ENCODE measurements at regions not wholly inside any gene's neighbourhood (a gene's known extent, or its start where the extent isn't known, plus 50 kb on each side); places are given as distances from the start of the nearest gene placed in this dataset.

DNA sequence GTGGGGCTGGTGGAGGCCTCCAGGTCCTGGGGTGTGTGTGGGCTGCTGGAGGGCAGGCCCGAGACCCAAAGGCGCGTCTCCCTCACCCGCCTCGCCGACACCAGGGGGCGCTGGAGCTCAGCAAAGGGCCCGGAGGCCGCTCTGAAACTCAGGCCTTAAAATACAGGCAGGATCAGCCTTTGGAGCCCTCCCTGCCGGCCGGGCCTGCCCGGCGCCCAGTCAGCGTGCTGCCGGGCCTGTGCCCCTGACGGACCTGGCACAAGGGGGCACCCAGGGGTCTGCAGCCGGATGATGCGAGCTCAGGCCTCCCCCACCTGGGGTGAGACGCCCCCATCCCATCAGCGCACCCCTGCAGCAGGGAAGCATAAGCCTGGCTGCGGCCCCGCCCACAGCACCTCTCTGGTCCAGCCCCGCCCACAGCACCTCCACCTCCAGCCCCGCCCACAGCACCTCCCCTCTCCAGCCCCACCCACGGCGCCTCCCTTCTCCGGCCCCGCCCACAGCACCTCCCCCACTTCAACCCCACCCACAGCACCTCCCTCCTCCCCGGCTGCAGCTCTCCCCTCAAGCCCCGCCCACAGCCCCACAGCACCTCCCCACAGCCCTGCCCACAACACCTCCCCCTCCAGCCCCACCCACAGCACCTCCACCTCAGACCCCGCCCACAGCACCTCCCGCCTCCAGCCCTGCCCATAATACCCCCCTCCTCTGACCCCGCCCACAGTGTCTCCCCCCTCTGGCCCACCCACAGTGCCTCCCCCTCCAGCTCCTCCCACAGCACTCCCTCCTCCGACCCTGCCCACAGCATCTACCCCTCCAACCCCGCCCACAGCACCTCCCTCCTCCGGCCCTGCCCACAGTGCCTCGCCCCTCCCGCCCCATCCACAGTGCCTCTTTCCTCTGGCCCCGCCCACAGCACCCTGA, 92.8 kb upstream of the OTOS start:
- Histone ChIP-seq H3K9me3 (ENCODE audit: low read length) (no peaks in the 10 kb centered on the region; the same call in 1 of the 2 replicates), H2AFZ (ENCODE audit: low read length) (no peak overlapping the region), H3K9me2 (replicated peaks; ENCODE audit: insufficient read depth, low read length) (no peaks in the 10 kb centered on the region), H4K20me1 (ENCODE audit: insufficient read depth, low read depth, low read length) (no peaks in the 10 kb centered on the region), H3K9ac (ENCODE audit: low read length) (no peak overlapping the region), H3K27me3 (ENCODE audit: low read length) (no peaks in the 10 kb centered on the region; the same call in 1 of the 2 replicates), H3K4me3 (ENCODE audit: low read length) (no peak overlapping the region), H3K27ac (ENCODE audit: low read length) (no peak overlapping the region), H3K79me2 (ENCODE audit: low read length) (no peaks in the 10 kb centered on the region), H3K4me1 (ENCODE audit: low read length) (no peaks in the 10 kb centered on the region), H3K36me3 (ENCODE audit: insufficient read depth, low read length) (no peaks in the 10 kb centered on the region), H3K4me2 (ENCODE audit: low read depth, low read length, poor library complexity, severe bottlenecking) (no peak overlapping the region)
- DNase-seq, result peak; percentile 93

DNA sequence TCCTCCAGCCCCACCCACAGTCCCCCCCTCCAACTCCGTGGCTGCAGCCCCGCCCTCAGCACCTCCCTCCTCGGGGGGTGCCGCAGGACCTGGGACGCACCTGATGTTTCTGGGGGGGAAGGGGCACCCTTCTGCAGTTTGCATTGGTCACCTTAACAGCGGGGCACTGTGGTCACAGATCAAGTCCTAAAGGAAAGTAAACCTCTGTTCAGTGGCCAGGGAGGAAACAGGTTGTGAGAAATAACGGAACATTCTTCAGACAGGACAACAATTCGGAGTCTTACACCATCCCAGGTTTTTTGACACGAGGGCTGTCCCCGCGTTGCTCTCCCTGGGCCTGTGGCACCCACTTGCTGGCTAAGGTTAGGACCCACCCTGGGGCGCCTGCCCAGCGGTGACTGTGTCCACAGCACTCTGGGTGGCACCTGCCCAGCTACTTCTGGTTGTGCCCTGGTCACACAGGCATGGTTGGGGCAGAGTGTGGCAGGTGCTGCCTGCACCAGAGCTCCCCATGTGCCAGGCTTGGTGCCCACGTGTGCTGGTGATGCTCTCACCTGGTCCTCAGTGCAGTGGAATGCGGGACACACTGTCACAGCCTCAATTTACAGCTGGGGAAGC, 93.5 kb upstream of the OTOS start:
- H3K9me2 ChIP-seq (replicated peaks; ENCODE audit: insufficient read depth, low read length), result no peaks in the 10 kb centered on the region
- no peak overlapping the region for H3K27ac ChIP-seq (ENCODE audit: low read length)
- H3K4me2 ChIP-seq (ENCODE audit: low read depth, low read length, poor library complexity, severe bottlenecking), result no peak overlapping the region
- no peak for DNase-seq
- no peaks in the 10 kb centered on the region; the same call in 1 of the 2 replicates for H3K27me3 ChIP-seq (ENCODE audit: low read length)
- H2AFZ ChIP-seq (ENCODE audit: low read length), result no peak overlapping the region
- no peaks in the 10 kb centered on the region for H4K20me1 ChIP-seq (ENCODE audit: insufficient read depth, low read depth, low read length)
- H3K36me3 ChIP-seq (ENCODE audit: insufficient read depth, low read length), result no peaks in the 10 kb centered on the region
- no peak overlapping the region for H3K9ac ChIP-seq (ENCODE audit: low read length)
- no peaks in the 10 kb centered on the region; the same call in 1 of the 2 replicates for H3K9me3 ChIP-seq (ENCODE audit: low read length)
- no peak overlapping the region for H3K4me3 ChIP-seq (ENCODE audit: low read length)
- no peaks in the 10 kb centered on the region for H3K79me2 ChIP-seq (ENCODE audit: low read length)
- H3K4me1 ChIP-seq (ENCODE audit: low read length), result no peaks in the 10 kb centered on the region

DNA sequence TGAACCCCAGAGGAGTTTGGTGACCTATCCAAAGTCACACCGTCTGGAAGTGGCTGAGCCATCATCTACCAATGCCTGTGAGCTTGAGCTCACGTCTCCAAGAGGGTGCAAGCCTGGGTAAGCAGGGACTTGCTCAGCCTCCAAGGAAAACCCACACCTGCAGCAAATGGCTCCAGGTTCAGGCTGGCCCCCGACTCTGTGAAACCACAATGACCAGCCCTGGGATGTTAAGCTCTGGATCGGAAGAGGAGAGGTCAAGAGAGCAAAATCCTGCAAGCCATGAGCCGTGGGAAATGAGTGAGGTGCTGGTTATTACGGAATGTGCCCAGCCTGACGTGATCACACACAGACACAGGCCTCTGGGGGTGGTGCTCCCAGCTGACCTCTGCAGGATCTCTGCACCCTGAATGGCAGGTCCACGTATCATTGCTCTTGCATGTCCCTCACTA, 94.1 kb upstream of the OTOS start:
- no peak overlapping the region for H2AFZ ChIP-seq (ENCODE audit: low read length)
- H3K4me2 ChIP-seq (ENCODE audit: low read depth, low read length, poor library complexity, severe bottlenecking), result no peak overlapping the region
- H3K36me3 ChIP-seq (ENCODE audit: insufficient read depth, low read length), result no peaks in the 10 kb centered on the region
- H3K9me3 ChIP-seq (ENCODE audit: low read length), result no peaks in the 10 kb centered on the region
- no peak overlapping the region for H3K9ac ChIP-seq (ENCODE audit: low read length)
- H3K27me3 ChIP-seq (ENCODE audit: low read length), result no peaks in the 10 kb centered on the region; the same call in 1 of the 2 replicates
- no peaks in the 10 kb centered on the region for H3K4me1 ChIP-seq (ENCODE audit: low read length)
- H3K9me2 ChIP-seq (replicated peaks; ENCODE audit: insufficient read depth, low read length), result no peaks in the 10 kb centered on the region
- no peaks in the 10 kb centered on the region for H3K79me2 ChIP-seq (ENCODE audit: low read length)
- DNase-seq, result no peak
- H3K4me3 ChIP-seq (ENCODE audit: low read length), result no peak overlapping the region
- no peaks in the 10 kb centered on the region for H4K20me1 ChIP-seq (ENCODE audit: insufficient read depth, low read depth, low read length)
- no peak overlapping the region for H3K27ac ChIP-seq (ENCODE audit: low read length)

DNA sequence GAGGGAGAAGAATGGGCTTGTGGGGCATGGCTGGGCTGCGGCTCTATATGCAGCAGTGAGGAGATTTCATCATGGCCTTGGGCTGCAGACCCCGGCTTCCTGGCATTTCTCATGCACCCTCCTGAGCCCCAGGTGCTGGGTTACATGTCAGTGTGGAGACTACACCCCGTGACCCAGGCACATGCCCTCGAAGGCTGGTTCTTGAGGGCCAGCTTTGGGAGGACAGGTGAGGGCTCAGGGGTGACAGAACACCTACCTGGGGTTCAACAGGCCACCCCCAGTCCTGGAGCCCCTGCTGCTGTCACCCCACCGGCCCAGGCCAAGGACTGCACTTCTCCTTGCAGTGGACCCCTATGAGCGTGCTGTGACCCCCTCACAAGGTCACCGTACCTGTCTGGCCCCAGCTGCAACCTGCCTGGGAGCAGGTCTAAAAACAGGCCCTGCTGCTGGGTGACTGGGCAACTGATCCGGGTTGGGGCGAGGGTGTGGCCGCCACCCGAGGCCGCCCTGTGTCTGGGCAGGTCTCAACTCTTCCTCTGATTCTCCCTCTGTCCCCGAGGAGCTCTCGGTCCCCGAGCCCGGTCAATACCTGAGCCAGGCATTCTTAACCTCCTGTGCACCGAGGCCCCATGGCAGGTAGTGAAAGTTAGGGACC, 94.8 kb upstream of the OTOS start:
- Histone ChIP-seq H3K4me2 (ENCODE audit: low read depth, low read length, poor library complexity, severe bottlenecking) (no peak overlapping the region), H3K4me3 (ENCODE audit: low read length) (no peak overlapping the region), H3K79me2 (ENCODE audit: low read length) (no peaks in the 10 kb centered on the region), H3K9ac (ENCODE audit: low read length) (no peak overlapping the region), H3K9me2 (replicated peaks; ENCODE audit: insufficient read depth, low read length) (no peaks in the 10 kb centered on the region), H3K36me3 (ENCODE audit: insufficient read depth, low read length) (no peaks in the 10 kb centered on the region), H3K27me3 (ENCODE audit: low read length) (no peaks in the 10 kb centered on the region), H3K9me3 (ENCODE audit: low read length) (no peaks in the 10 kb centered on the region), H3K27ac (ENCODE audit: low read length) (no peak overlapping the region), H3K4me1 (ENCODE audit: low read length) (no peaks in the 10 kb centered on the region), H4K20me1 (ENCODE audit: insufficient read depth, low read depth, low read length) (no peaks in the 10 kb centered on the region), H2AFZ (ENCODE audit: low read length) (no peak overlapping the region)
- DNase-seq, result no peak

DNA sequence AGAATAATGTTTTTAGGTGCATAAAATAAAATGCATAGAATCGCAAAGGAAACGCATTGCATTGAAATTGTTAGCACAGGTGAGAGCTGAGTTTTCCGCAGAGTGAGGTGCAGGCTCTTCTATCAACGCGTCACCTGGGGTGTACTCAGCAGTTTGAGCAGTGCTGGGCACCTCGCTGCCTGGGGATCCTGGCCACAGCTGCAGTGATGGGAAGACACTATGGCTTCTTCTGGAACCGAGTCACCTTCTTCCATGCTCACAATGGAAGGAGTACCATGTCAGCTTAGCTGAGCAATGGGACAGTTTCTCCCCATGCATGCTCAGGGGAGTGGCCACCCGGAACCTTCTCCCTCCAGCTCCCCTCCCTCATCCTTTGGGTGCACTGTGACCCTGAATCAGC, 95.4 kb upstream of the OTOS start:
- H3K36me3 ChIP-seq (ENCODE audit: insufficient read depth, low read length), result no peaks in the 10 kb centered on the region
- H2AFZ ChIP-seq (ENCODE audit: low read length), result no peak overlapping the region
- H3K4me1 ChIP-seq (ENCODE audit: low read length), result no peaks in the 10 kb centered on the region
- H3K9ac ChIP-seq (ENCODE audit: low read length), result no peak overlapping the region
- H3K4me2 ChIP-seq (ENCODE audit: low read depth, low read length, poor library complexity, severe bottlenecking), result no peak overlapping the region
- H3K27ac ChIP-seq (ENCODE audit: low read length), result no peak overlapping the region
- H3K9me2 ChIP-seq (replicated peaks; ENCODE audit: insufficient read depth, low read length), result no peaks in the 10 kb centered on the region
- DNase-seq, result no peak
- no peaks in the 10 kb centered on the region for H3K9me3 ChIP-seq (ENCODE audit: low read length)
- H3K27me3 ChIP-seq (ENCODE audit: low read length), result no peaks in the 10 kb centered on the region
- no peaks in the 10 kb centered on the region for H4K20me1 ChIP-seq (ENCODE audit: insufficient read depth, low read depth, low read length)
- H3K79me2 ChIP-seq (ENCODE audit: low read length), result no peaks in the 10 kb centered on the region
- no peak overlapping the region for H3K4me3 ChIP-seq (ENCODE audit: low read length)

DNA sequence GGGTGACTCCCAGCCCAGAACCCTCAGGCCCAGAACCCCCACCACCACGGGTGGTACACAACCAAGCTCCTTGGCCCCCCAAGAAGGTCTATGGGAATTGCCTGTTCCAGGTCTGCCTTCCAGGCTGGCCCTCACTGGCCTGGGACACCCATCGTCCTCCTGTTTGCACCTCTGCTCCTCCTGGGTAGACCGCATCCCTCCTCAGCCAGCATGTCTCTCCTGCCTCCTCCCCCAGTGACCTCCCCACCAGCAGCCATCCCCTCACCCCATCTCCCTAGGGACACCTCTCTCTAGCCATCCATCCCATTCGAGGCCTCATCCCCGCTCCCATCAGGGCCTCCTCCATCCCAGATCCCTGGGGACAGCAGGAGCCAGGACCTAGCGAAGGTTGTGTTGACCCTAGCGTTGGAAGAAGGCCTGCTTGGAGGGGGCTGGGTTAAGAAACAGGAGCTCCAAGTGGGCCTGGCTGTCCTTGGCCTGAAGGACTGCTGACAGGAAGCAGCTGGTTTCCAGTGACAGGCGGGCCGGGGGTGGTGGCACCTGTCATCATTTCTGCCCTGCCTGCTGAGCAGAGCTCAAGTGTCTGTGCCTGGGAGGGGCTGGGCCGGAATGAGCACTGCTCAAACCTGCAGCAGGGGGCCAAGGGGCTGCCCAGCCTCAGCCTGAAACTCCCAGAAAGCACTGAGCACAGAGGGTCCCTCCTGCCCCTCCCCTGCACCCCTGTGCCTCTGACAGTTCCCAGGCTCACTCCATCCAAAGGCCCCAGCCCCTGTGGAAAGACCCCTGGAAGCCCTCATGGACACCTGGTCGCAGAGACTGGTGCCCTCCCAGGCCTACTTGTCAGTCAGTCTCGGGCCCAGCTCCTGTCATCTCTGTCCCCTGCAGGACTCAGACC, 96.0 kb upstream of the OTOS start:
- no peaks in the 10 kb centered on the region for H3K9me3 ChIP-seq (ENCODE audit: low read length)
- no peaks in the 10 kb centered on the region for H3K27me3 ChIP-seq (ENCODE audit: low read length)
- no peak for DNase-seq
- no peak overlapping the region for H3K4me3 ChIP-seq (ENCODE audit: low read length)
- H3K9me2 ChIP-seq (replicated peaks; ENCODE audit: insufficient read depth, low read length), result no peaks in the 10 kb centered on the region
- no peaks in the 10 kb centered on the region for H3K79me2 ChIP-seq (ENCODE audit: low read length)
- no peak overlapping the region for H2AFZ ChIP-seq (ENCODE audit: low read length)
- no peaks in the 10 kb centered on the region for H3K4me1 ChIP-seq (ENCODE audit: low read length)
- H3K9ac ChIP-seq (ENCODE audit: low read length), result no peak overlapping the region
- no peak overlapping the region for H3K27ac ChIP-seq (ENCODE audit: low read length)
- H3K36me3 ChIP-seq (ENCODE audit: insufficient read depth, low read length), result no peaks in the 10 kb centered on the region
- no peaks in the 10 kb centered on the region for H4K20me1 ChIP-seq (ENCODE audit: insufficient read depth, low read depth, low read length)
- H3K4me2 ChIP-seq (ENCODE audit: low read depth, low read length, poor library complexity, severe bottlenecking), result no peak overlapping the region

DNA sequence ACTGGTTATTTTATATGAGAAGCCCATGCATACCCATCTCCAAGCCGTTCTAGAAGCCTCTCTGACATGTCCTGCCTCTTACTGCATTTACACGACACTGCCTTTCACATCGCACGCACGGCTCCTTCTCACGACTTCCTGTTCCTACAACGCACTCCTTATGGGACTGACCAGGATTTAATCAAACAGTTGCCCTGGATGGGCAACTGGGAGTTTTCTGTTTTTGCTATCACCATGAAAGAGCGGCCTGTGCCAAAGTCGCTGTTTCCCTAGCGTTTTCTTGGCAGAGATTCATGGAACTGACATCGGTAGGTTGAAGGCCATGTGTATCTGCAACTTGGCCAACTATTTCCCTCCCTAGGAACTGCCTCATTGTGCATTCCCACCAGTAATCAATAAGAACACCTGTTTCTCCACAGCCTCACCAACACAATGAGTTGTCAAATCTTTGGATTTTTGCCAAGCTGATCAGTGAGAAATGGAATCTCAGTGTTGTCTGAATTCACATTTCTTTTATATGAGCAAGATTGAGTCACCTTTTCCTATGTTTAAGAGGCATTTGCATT, 97.2 kb upstream of the OTOS start:
- Histone ChIP-seq H3K9me2 (replicated peaks; ENCODE audit: insufficient read depth, low read length) (no peaks in the 10 kb centered on the region), H3K79me2 (ENCODE audit: low read length) (no peaks in the 10 kb centered on the region), H3K27me3 (ENCODE audit: low read length) (no peaks in the 10 kb centered on the region), H3K9ac (ENCODE audit: low read length) (no peak overlapping the region), H3K4me3 (ENCODE audit: low read length) (no peak overlapping the region), H4K20me1 (ENCODE audit: insufficient read depth, low read depth, low read length) (no peaks in the 10 kb centered on the region), H3K27ac (ENCODE audit: low read length) (no peak overlapping the region), H3K4me2 (ENCODE audit: low read depth, low read length, poor library complexity, severe bottlenecking) (no peak overlapping the region), H3K36me3 (ENCODE audit: insufficient read depth, low read length) (no peaks in the 10 kb centered on the region), H2AFZ (ENCODE audit: low read length) (no peak overlapping the region), H3K9me3 (ENCODE audit: low read length) (no peaks in the 10 kb centered on the region), H3K4me1 (ENCODE audit: low read length) (no peaks in the 10 kb centered on the region)
- no peak for DNase-seq
